ENCODE measurements at regions not wholly inside any gene's neighbourhood (a gene's known extent, or its start where the extent isn't known, plus 50 kb on each side); places are given as distances from the start of the nearest gene placed in this dataset.
"Not testable (repeated sequence)": the region's sequence is repeated elsewhere in the genome, so short reads cannot be mapped to it uniquely, and the experiment has no call there.

GRCh38 chr6:48689498-48689897 lies 578.5 kb upstream of the PTCHD4 start:
- Histone ChIP-seq H3K4me3 (no peak overlapping the region), H3K27ac (no peak overlapping the region)

- H3K27ac ChIP-seq = no peak overlapping the region
- no peak overlapping the region for H3K4me3 ChIP-seq
These were observed 567.4 kb upstream of the PTCHD4 start for GRCh38 chr6:48678390-48678789.

GRCh38 chr6:48671505-48671904 lies 560.5 kb upstream of the PTCHD4 start:
- no peak overlapping the region for H3K27ac ChIP-seq
- no peak overlapping the region for H3K4me3 ChIP-seq

- Histone ChIP-seq H3K4me3 (no peak overlapping the region), H3K27ac (no peak overlapping the region)
These were observed 559.5 kb upstream of the PTCHD4 start for GRCh38 chr6:48670546-48670945.

GRCh38 chr6:48667797-48668196 lies 556.8 kb upstream of the PTCHD4 start:
- H3K4me3 ChIP-seq = no peak overlapping the region
- no peak overlapping the region for H3K27ac ChIP-seq

- H3K4me3 ChIP-seq = no peak overlapping the region
- H3K27ac ChIP-seq = no peak overlapping the region
These were observed 553.8 kb upstream of the PTCHD4 start for GRCh38 chr6:48664826-48665225.

GRCh38 chr6:48658915-48659314 lies 547.9 kb upstream of the PTCHD4 start:
- no peak overlapping the region for H3K4me3 ChIP-seq

GRCh38 chr6:48641544-48641943 lies 530.5 kb upstream of the PTCHD4 start:
- H3K27ac ChIP-seq = no peak overlapping the region
- H3K4me3 ChIP-seq = no peak overlapping the region

More at GRCh38 chr6:48658915-48659314, 547.9 kb upstream of the PTCHD4 start:
- H3K27ac ChIP-seq = no peak overlapping the region

- H3K27ac ChIP-seq, H3K4me3 ChIP-seq: not testable (repeated sequence)
These were observed 527.8 kb upstream of the PTCHD4 start for GRCh38 chr6:48638796-48639195.

GRCh38 chr6:48630511-48630910 lies 519.5 kb upstream of the PTCHD4 start:
- Histone ChIP-seq H3K4me3 (no peak overlapping the region), H3K27ac (no peak overlapping the region)

GRCh38 chr6:48628316-48628715 lies 517.3 kb upstream of the PTCHD4 start:
- H3K4me3 ChIP-seq = no peak overlapping the region
- no peak overlapping the region for H3K27ac ChIP-seq

- H3K27ac ChIP-seq = no peak overlapping the region
- H3K4me3 ChIP-seq = no peak overlapping the region
These were observed 515.4 kb upstream of the PTCHD4 start for GRCh38 chr6:48626421-48626820.

- no peak overlapping the region for H3K4me3 ChIP-seq
- no peak overlapping the region for H3K27ac ChIP-seq
These were observed 513.6 kb upstream of the PTCHD4 start for GRCh38 chr6:48624631-48625030.

- Histone ChIP-seq H3K27ac (no peak overlapping the region), H3K4me3 (no peak overlapping the region)
These were observed 508.8 kb upstream of the PTCHD4 start for GRCh38 chr6:48619771-48620170.

GRCh38 chr6:48615041-48615440 lies 504.0 kb upstream of the PTCHD4 start:
- no peak overlapping the region for H3K27ac ChIP-seq

GRCh38 chr6:48614326-48614725 lies 503.3 kb upstream of the PTCHD4 start:
- Histone ChIP-seq H3K4me3 (no peak overlapping the region), H3K27ac (no peak overlapping the region)

More at GRCh38 chr6:48615041-48615440, 504.0 kb upstream of the PTCHD4 start:
- no peak overlapping the region for H3K4me3 ChIP-seq

- H3K4me3 ChIP-seq = no peak overlapping the region
- no peak overlapping the region for H3K27ac ChIP-seq
These were observed 502.4 kb upstream of the PTCHD4 start for GRCh38 chr6:48613231-48613949.

- Histone ChIP-seq H3K4me3 (no peak overlapping the region), H3K27ac (no peak overlapping the region)
These were observed 500.3 kb upstream of the PTCHD4 start for GRCh38 chr6:48611332-48611731.

GRCh38 chr6:48610846-48611245 lies 499.8 kb upstream of the PTCHD4 start:
- no peak overlapping the region for H3K4me3 ChIP-seq
- H3K27ac ChIP-seq = no peak overlapping the region

- Histone ChIP-seq H3K27ac (no peak overlapping the region), H3K4me3 (no peak overlapping the region)
These were observed 495.6 kb upstream of the PTCHD4 start for GRCh38 chr6:48606618-48607017.

- H3K4me3 ChIP-seq = no peak overlapping the region
These were observed 487.0 kb upstream of the PTCHD4 start for GRCh38 chr6:48597951-48598350.

GRCh38 chr6:48596830-48597229 lies 485.8 kb upstream of the PTCHD4 start:
- Histone ChIP-seq H3K4me3 (no peak overlapping the region), H3K27ac (no peak overlapping the region)

More at GRCh38 chr6:48597951-48598350, 487.0 kb upstream of the PTCHD4 start:
- no peak overlapping the region for H3K27ac ChIP-seq

All from skin epidermis (tissue), 12 donors.